ENCODE measurements at regions not wholly inside any gene's neighbourhood (a gene's known extent, or its start where the extent isn't known, plus 50 kb on each side); places are given as distances from the start of the nearest gene placed in this dataset.

DNA sequence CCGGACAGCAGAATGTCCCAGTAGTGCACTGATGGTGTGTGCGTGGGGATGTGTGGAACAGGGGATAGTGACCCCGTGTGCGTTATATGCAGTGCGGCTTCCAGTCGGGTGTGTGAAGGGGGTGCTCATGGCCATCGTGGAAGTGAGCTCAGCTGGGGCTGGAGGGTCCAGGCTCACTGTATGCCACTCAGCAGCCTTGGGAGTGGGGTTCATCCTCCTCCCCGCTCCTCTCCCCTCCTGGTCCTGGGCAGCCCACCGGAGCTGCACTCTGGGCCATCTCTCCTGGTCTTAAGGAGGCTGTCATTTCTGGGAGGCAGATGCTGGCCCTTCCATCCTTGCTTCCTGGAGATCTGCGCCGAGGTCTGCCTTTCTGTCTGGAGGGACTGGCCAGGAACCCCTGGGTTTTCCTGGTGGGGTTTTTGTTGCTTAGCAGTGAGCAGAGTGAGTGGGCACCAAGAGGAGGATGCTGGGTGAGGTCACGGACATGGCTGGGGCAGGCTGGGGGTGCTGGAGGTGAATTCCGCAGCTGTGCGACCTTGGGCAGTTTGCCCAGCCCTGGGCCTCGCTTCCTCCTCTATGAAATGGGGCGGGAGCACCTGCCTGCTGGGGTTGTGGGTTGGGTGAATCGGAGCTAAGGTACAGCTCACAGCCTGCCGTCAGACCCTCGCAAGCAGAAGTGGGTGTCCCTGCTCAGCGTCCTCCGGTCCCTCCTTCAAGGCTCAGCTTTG, 164.1 kb downstream of the SEC14L1 start:
- DNase-seq, result no peak
- in situ Hi-C loops (cut with HindIII; ENCODE audit: low pct_ligation_motif_present, low pct_unique_long_range_greater_than_20kb, low sequenced_read_pairs), result no loop called here

DNA sequence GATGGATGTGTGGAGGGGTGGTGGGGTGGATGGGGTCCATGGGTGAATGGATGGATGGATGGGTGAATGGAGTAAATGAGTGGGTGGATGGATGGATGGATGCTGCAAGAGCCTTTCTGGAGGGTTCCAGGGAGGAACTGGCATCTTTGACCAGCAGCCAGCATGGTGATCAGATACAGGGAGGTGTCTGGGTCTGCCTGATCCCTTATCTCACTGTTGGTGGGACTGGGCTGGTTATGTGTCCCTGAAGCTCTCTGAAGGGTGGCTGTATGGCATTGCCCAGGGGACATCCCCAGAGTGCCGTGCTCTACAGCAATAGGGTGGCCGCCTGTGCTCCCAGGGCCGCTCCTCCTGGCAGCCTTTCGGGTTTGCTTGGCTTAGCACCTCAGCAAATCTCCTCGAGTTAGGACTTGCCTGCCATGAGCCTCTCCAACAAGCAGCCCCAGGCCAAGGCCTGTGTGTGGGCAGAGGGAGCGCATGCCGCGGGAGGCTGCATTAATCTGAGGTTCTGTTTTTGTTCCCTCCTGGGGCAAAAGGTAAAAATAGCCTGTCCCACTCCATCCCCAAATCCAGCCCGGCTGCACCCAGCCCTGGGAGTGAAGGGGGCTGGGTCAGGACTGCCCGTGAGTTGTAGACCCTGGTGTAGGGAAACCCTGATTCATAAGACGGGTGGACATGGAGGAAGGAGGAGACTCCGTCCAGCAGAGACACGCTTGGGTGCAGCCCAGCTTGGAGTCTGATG, 165.4 kb downstream of the SEC14L1 start:
- in situ Hi-C loops (cut with HindIII; ENCODE audit: low pct_ligation_motif_present, low pct_unique_long_range_greater_than_20kb, low sequenced_read_pairs), result no loop called here
- no peak for DNase-seq

DNA sequence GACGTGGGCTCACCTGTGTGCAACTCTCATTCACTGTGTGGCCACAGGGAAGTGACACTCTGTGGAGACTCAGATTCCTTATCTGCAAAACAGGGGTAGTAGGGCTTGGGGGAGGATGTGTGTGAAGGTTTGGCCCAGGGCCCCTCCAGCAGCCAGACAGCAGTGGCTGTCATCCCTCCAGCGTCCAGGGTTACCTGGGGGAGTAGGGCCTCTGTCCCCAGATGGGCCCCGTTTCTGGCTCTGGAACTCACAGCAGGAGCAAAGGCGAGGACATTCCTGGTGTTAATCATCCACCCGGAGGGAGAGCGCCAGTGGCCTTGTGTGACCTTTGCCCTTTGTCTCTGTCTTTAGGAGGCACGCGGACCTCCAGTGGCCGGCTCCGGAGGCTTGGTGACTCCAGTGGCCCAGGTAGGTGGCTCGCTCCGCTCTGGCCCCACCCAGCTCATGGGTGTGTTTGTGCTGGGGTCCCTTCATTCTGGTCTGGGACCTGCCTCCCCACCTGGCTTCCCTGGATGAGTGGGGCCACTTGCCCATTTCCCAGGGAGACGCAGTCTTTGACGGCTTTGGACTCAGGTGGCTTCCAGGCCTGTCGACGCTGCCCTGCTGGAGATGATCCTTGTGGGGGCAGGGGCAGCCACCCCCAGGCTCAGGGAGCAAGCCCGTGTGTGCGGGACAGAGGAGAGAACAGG, 166.2 kb downstream of the SEC14L1 start:
- no peak for DNase-seq
- in situ Hi-C loops (cut with HindIII; ENCODE audit: low pct_ligation_motif_present, low pct_unique_long_range_greater_than_20kb, low sequenced_read_pairs), result no loop called here

DNA sequence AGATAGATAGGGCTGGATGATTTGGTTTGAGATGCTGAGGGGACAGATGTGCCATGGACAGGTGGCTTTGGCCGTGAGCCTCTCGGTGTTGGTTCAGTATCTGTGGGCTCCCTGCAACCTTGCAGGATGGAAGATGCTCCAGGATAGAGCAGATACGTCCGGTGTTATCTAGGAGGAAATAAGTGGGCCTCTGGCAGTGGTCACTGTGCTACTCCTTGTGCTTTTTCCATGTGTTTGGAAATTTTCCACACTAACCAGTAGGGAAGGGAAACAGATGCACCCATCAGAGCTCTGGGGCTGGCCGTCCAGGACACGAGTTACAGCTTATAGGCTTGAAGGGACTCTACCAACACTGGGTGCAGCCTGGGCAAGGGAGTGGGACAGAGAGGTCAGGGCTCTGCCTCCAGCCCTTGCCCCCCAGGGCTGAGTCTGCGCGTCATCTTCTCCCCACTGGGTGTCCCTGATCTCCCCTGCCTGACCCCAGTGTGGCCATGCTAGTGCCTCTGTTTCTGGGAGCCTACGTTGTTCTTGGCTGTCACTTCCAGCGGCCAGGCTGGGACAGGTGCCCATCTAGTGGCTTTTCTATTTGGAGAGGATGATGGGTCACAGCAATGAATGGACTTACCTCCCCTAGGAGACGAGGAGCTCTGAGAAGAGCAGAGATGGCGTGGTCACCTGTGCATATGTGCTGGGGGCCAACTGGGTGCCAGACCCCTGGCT, 166.9 kb downstream of the SEC14L1 start:
- DNase-seq, result no peak
- in situ Hi-C loops (cut with HindIII; ENCODE audit: low pct_ligation_motif_present, low pct_unique_long_range_greater_than_20kb, low sequenced_read_pairs), result no loop called here

DNA sequence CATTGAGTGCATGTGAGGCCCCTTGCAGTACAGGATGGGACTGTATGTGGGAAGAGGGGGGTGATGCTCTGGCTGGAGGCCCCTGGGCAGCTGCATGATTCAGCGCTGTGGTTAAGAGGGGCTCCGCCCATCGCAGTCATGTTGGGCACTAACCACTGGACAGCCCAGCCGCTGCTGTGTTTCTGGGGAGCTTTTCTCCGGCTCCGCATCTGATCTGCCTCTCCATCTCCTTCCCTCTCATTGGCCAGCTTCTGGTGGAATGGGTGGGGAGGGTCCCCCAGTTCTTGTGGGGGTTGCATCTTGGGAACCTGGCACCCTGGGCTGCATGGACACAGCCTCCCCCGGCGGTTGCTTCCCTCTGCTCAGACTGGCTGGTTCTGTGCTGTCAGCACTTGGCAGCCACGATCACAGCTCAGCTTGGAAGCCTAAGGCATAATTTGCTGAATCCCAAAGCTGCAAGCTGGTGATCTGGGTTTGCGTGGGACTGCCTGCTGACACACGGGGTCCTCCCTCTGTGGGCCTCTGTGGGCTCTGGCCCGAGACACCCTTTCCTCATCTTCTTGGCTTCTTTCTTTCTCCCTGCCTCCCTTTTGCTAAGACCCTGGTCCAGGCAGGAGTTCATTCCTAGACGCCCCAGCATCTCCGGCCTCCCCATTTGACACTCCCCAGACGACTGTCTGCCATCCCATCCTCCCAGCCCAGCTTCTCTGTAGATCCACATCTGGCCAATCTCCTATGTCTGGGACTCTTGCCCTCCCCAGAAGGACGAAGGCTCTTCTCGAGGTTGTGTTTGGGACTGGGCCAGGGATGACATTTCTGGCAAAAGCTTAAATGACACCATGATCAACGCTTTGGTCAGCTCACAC, 168.3 kb downstream of the SEC14L1 start:
- DNase-seq, result peak; percentile 55
- in situ Hi-C loops (cut with HindIII; ENCODE audit: low pct_ligation_motif_present, low pct_unique_long_range_greater_than_20kb, low sequenced_read_pairs), result no loop called here

DNA sequence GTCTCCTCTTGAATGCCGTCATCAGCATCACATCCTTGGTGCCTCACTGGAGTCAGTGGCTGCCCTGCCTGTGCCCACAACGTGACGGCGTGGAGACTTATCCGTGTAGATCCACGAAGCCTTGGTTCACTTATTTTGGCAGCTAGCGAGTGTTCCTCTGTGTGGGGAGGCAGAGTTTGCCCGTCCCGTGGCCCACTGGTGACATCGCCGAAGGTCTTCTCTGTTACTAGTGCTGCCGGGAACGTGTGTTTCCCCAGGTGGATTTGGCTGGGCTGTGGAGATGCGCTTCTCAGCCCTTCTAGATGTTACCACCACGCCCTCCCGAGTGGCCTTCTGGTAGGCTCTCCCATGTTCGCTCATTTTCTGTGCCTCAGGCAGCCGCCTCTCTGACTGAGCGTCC, 169.6 kb downstream of the SEC14L1 start:
- in situ Hi-C loops (cut with HindIII; ENCODE audit: low pct_ligation_motif_present, low pct_unique_long_range_greater_than_20kb, low sequenced_read_pairs), result no loop called here

DNA sequence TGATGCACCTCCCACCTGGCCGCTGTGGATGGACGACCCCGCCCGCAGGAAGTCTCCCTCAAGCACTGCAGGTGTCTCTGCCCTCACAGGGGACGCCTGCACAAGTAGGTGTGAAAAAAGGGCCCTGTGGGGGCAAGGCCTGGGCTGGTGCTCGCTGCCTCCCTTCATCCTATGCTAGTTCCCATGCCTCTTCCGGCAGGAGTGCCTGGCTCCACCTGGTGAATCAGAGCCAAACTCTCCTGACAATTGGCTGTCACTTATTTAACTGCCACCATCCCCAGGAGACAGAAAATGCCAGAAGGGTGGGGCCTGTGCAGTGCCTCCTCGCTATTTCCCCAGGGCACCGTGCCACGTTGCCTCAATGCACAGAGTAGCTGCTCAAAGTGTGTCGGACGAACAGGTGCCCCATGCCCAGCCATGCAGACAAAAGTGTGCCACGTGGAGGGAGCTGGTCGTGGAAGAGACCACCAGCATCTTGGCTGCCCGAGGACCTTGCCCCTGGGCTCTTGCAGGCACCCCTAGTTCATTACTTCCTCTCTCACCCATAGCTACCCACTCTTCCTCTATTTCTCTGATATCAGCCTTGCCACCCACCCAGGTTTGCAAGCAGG, 170.7 kb downstream of the SEC14L1 start:
- no peak for DNase-seq
- in situ Hi-C loops (cut with HindIII; ENCODE audit: low pct_ligation_motif_present, low pct_unique_long_range_greater_than_20kb, low sequenced_read_pairs), result no loop called here

More for the DNA sequence above, 169.6 kb downstream of the SEC14L1 start:
- DNase-seq, result no peak

DNA sequence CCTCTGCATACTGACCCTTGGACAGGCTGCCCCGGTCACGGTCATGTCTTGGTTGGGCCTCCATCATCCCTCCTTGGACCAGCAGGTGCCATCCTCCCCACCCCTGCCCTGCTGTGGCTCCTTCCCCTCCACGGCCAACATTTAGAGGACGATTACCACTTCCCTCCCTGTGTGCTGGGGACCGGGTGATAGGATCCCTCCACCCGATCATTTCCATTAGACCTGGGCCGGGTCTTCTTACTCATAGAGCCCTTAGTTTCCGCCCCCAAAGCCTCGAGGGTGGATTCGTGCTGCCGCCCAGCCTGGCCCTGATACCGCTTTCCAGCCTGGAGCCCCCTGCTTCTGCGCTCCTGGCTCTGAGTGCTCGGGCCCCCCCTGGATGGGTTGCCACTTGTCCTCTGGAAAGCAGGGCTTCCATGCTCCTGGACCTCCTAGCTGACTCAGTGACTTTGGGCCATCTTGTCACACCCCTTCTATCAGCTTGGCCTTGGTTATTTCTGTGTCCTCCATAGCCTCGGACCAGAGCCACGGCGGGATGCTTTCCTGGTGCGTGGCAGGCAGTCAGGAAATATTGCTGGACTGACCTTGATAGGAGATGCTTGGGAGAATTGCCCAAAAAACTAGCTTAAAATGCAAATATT, 171.4 kb downstream of the SEC14L1 start:
- in situ Hi-C loops (cut with HindIII; ENCODE audit: low pct_ligation_motif_present, low pct_unique_long_range_greater_than_20kb, low sequenced_read_pairs), result no loop called here
- DNase-seq, result no peak

DNA sequence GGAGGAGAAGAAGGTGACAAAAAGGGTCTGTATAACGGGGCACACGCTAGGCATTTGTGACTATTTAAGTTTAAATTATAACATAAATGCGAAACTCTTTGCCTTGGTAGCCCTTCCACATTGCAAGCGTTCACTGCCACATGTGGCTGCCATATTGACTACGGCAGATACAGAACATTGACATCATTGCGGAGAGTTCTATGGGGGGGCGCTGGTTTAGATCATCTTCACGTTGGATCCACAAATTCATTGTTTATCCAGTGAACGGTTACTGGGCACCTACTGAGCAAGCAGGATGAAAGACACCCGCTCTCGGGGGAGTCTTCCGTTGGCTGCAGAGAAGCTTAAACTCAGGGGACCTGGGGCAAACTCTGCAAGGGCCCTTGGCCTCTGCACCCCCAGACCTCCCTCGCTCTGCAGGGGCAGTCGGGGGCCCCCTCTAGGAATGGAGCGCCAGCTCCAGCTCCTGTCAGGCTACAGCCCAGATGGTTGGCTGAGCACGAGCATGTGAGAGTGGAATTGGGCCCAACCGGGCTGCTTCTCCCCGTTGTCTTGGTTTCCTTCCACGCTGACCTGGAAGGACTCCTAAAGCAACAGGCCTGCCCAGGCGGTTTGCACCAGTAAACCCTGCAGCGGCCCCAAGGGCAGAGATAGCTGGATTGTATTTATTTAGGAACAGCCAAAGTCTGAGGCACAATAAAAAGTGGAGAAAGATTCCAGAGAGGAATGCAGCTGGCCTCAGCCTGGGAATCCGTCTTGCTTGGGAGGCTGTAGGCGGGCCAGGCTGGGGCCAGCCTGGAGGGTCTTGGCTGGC, 172.2 kb downstream of the SEC14L1 start:
- no peak for DNase-seq
- in situ Hi-C loops (cut with HindIII; ENCODE audit: low pct_ligation_motif_present, low pct_unique_long_range_greater_than_20kb, low sequenced_read_pairs), result no loop called here

DNA sequence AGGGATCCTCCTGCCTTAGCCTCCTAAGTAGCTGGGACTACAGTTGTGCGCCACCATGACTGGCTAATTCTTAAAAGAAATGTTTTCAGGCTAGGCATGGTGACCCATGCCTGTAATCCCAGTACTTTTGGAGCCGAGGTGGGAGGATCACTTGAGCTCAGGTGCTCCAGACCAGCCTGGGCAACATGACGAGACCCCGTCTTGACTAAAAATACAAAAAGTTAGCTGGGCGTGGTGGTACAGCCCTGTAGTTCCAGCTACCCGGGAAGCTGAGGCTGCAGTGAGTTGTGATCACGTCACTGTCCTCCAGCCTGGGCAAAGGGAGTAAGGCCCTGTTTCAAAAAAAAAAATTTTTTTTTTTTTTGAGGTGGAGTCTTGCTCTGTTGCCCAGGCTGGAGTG, 173.1 kb downstream of the SEC14L1 start:
- no peak for DNase-seq
- in situ Hi-C loops (cut with HindIII; ENCODE audit: low pct_ligation_motif_present, low pct_unique_long_range_greater_than_20kb, low sequenced_read_pairs), result no loop called here

DNA sequence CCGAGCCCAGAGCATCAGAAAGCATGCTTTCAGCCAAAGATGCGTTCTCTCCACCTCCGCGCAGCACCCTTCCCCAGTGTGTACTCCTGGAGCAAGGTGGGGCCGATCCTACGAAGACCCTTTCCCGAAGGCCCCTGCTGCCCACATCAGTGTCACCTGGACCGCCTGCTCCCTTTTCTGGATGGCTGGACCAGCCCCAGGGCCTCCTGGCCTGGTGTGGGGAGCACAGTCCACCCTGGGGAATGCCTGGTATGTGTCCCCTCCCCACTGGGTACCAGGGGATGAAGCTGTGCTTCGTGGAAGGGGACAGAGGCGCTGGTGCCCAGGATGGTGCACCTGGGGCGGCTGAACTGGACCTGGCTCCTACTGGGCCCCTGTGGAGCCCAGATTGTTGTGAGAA, 173.8 kb downstream of the SEC14L1 start:
- no peak for DNase-seq
- in situ Hi-C loops (cut with HindIII; ENCODE audit: low pct_ligation_motif_present, low pct_unique_long_range_greater_than_20kb, low sequenced_read_pairs), result no loop called here

DNA sequence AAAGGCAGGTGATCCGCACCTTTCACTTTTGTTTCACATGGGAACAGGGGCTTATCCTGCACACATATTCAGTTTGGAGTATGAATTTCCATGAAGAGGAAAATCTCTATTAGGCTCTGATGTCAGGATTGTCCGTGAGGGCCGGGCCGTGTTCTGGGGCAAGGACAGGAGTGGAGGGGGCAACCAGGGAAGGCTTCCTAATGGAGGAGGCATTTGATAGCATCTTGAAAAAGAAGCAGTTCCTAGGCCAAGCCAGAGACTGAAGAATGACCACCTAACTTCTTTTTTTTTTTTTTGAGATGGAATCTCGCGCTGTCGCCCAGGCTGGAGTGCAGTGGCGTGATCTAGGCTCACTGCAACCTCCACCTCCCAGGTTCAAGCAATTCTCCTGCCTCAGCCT, 174.2 kb downstream of the SEC14L1 start:
- DNase-seq, result no peak
- in situ Hi-C loops (cut with HindIII; ENCODE audit: low pct_ligation_motif_present, low pct_unique_long_range_greater_than_20kb, low sequenced_read_pairs), result no loop called here

DNA sequence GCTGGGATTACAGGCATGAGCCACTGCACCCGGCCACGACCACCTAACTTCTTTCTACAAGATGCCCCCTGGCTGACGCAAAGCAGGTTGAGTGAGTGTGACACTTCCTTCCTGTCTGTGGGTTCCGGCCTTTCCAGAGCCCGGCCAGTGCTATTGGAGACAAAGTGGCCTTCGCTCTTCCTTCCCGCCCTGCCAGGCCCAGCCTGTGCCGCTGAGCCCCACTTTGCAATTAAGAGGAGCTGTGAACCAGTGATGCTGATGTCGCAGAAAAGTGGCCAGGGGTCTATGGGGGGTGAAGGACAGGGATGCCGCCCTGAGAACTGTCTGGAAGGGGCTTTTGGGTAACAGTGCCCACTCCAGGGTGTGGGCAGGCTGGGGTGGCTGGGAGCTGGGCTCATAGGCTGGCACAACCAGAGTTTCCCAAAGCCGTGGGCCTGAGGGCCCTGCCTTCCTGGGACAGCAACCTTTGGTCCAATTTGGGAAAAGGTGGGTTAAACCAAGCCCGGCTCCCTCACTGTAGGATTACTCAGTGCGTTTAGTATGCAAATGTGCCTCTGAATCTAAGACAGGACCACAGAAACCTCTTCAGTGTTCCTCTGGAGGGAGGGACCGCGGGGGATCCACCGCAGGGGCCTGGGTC, 174.9 kb downstream of the SEC14L1 start:
- in situ Hi-C loops (cut with HindIII; ENCODE audit: low pct_ligation_motif_present, low pct_unique_long_range_greater_than_20kb, low sequenced_read_pairs), result no loop called here
- DNase-seq, result peak; percentile 18

DNA sequence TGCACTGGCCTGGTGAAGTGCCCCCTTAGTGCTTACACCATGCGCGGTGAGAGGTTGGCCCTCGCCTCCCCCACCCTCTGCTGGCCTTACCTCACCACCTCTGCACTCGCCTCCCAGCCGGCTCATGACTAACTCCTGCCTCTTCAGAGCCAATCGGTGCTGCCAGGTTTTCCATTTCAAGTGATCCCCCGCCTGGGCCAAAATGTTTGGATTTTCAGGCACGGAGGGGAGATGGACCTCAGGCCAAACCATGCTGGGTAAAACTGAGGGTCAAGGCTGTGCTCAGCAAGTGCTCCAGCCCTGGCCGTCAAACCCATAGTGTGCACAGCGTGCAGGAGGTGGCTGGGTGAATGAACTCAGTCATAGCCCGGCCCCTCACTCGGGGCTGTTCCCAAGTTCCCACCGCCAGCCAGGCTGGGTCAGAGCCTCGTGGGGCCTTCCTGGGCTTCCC, 175.4 kb downstream of the SEC14L1 start:
- peak; percentile 77 for DNase-seq
- in situ Hi-C loops (cut with HindIII; ENCODE audit: low pct_ligation_motif_present, low pct_unique_long_range_greater_than_20kb, low sequenced_read_pairs), result no loop called here

DNA sequence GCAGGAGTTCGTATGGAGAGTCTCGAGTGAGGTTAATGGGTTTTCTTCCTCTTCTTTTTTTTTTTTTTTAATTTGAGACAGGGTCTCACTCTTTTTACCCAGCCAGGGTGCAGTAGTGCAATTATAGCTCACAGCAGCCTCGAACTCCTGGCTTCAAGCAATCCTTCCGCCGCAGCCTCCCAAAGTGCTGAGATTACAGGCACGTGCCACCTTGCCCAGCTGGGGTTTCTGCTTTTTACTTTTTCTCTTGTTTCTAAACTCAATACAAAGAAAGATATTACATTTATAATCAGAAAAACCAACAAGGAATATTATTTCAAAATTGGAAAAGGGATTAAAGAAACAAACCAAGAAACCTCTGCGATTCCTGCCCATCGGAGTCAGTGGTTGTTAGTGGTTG, 175.9 kb downstream of the SEC14L1 start:
- no peak for DNase-seq
- in situ Hi-C loops (cut with HindIII; ENCODE audit: low pct_ligation_motif_present, low pct_unique_long_range_greater_than_20kb, low sequenced_read_pairs), result no loop called here

DNA sequence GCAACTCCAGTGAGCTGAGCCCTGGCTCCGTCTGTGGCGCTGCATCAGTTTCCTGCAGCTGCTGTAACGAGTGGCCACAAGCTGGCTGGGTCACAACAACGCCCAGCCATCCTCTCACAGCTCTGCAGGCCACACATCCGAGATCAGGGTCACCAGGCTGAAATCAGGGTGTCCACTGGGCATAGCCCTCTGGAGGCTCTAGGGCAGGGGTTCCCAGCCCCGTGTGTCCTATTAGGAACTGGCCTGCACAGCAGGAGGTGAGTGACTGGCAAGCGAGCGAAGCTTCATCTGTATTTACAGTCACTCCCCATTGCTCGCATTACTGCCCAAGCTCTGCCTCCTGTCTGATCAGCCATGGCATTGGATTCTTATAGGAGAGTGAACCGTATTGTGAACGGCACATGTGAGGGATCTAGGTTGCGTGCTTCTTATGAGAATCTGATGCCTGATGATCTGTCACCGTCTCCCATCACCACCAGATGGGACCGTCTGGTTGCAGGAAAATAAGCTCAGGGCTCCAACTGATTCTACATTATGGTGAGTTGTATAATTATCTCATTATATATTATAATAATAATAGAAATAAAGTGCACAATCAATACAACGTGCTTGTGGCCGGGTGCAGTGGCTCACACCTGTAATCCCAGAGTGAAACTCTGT, 176.5 kb downstream of the SEC14L1 start:
- in situ Hi-C loops (cut with HindIII; ENCODE audit: low pct_ligation_motif_present, low pct_unique_long_range_greater_than_20kb, low sequenced_read_pairs), result no loop called here
- DNase-seq, result no peak

Data from ACHN (cell line).